A673 (cell line): ENCODE measurements at regions not wholly inside any gene's neighbourhood (a gene's known extent, or its start where the extent isn't known, plus 50 kb on each side); places are given as distances from the start of the nearest gene placed in this dataset.

ENCODE experiments used
- BruUV-seq: library from RNA; stranded (reverse); fragments of 400-500 nt; replicated peaks from 2 replicates; lab custom pipeline; 2021; lab: Mats Ljungman, UMichigan
- CTCF ChIA-PET: fragments of 300-600 bp; sonication (Branson Sonifier 250); formaldehyde crosslinking; loops from one replicate; lab custom pipeline; 2022; ENCODE audit warnings: antibody characterized with exemption; lab: Charles Lee
- POLR2A ChIA-PET: fragments of 300-600 bp; sonication (Branson Sonifier 250); formaldehyde crosslinking; loops from one replicate; lab custom pipeline; 2022; ENCODE audit warnings: antibody characterized with exemption; ENCODE audit not compliant: low non-redundant PET; lab: Charles Lee
- DNase-seq: peaks from one replicate; pipeline ENCODE4 v3.0.0-alpha.2; 2015; ENCODE audit warnings: low spot score
- H3K27ac ChIP-seq: fragments of 200-600 bp; sonication (generic); 2 replicates; pipeline ENCODE4 v1.5.1; 2016; ENCODE audit warnings: mixed run types, low read depth, mild to moderate bottlenecking, mixed read lengths, antibody characterized with exemption, low read length; ENCODE audit not compliant: poor library complexity, severe bottlenecking
- H3K27me3 ChIP-seq: fragments of 200-600 bp; sonication (generic); replicated peaks from 2 replicates; pipeline ENCODE4 v1.6.1; 2017; ENCODE audit warnings: mixed run types, low read depth, mild to moderate bottlenecking, mixed read lengths, antibody characterized with exemption, low read length; ENCODE audit not compliant: insufficient read depth, poor library complexity
- H3K36me3 ChIP-seq: fragments of 200-600 bp; sonication (generic); 2 replicates; pipeline ENCODE4 v1.6.1; 2016; ENCODE audit warnings: mixed run types, mild to moderate bottlenecking, mixed read lengths, antibody characterized with exemption, low read length; ENCODE audit not compliant: insufficient read depth, poor library complexity, severe bottlenecking
- H3K4me1 ChIP-seq: fragments of 200-600 bp; sonication (generic); 2 replicates; pipeline ENCODE4 v1.6.1; 2017; ENCODE audit warnings: mixed run types, mild to moderate bottlenecking, mixed read lengths, antibody characterized with exemption, low read length; ENCODE audit not compliant: insufficient read depth, poor library complexity, severe bottlenecking
- H3K4me3 ChIP-seq: fragments of 200-600 bp; sonication (generic); 2 replicates; pipeline ENCODE4 v1.5.1; 2016; ENCODE audit warnings: low read depth, mixed run types, mild to moderate bottlenecking, mixed read lengths, low read length; ENCODE audit not compliant: poor library complexity, severe bottlenecking
- H3K9me3 ChIP-seq: fragments of 200-600 bp; sonication (generic); 2 replicates; pipeline ENCODE4 v1.6.1; 2016; ENCODE audit warnings: mixed run types, low read depth, mild to moderate bottlenecking, mixed read lengths, antibody characterized with exemption, low read length; ENCODE audit not compliant: poor library complexity, severe bottlenecking
- EZH2 ChIP-seq: fragments of 200-600 bp; sonication (generic); IDR thresholded peaks from 2 replicates; pipeline ENCODE4 v1.6.1; 2017; ENCODE audit warnings: borderline replicate concordance, low read depth, mild to moderate bottlenecking, mixed read lengths, antibody characterized with exemption, low read length; ENCODE audit not compliant: poor library complexity, severe bottlenecking
- intact Hi-C: fragments of 100-400 bp; cut with micrococcal nuclease; formaldehyde crosslinking; loops from one replicate; pipeline ENCODE4 v1.10.0; 2022; ENCODE audit not compliant: unreplicated experiment
- TF ChIP-seq, protein P1 (sequence below): fragments of 300-800, 200-600 bp; sonication (generic); conservative IDR thresholded peaks from 2 replicates; pipeline ENCODE4 v1.5.1; 2017; ENCODE audit warnings: low read depth, mild to moderate bottlenecking, antibody characterized with exemption, low read length, moderate library complexity, mixed read lengths

DNA sequence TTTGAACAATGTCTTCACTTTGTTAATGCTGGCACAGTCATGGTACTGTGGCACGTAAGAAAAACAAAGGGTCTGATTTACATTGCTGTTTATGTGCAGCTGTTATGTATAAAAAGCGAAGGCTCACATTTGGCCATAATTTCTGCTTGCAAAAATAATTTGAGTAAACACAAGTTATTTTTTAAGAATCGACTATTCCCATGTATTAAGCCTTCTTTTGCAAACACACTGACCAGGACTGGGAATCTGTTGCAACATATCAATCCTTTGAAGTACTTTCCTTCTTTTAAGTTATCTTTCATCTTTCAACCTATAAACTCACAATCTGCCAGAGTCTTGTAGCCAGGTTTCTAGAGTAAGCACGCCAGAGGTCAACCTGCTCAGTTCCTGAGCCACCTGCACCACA is 145.4 kb upstream of the BMP4 start:
- Histone ChIP-seq H3K27me3 (peaks cover 6% of the 10 kb centered on the region), H3K9me3 (no peaks in the 10 kb centered on the region), H3K27ac (no peak overlapping the region), H3K4me1 (no peaks in the 10 kb centered on the region), H3K36me3 (no peaks in the 10 kb centered on the region), H3K4me3 (no peak overlapping the region)
- DNase-seq: no peak
- intact Hi-C loops: no loop called here
- TF ChIP-seq, protein P1, sequence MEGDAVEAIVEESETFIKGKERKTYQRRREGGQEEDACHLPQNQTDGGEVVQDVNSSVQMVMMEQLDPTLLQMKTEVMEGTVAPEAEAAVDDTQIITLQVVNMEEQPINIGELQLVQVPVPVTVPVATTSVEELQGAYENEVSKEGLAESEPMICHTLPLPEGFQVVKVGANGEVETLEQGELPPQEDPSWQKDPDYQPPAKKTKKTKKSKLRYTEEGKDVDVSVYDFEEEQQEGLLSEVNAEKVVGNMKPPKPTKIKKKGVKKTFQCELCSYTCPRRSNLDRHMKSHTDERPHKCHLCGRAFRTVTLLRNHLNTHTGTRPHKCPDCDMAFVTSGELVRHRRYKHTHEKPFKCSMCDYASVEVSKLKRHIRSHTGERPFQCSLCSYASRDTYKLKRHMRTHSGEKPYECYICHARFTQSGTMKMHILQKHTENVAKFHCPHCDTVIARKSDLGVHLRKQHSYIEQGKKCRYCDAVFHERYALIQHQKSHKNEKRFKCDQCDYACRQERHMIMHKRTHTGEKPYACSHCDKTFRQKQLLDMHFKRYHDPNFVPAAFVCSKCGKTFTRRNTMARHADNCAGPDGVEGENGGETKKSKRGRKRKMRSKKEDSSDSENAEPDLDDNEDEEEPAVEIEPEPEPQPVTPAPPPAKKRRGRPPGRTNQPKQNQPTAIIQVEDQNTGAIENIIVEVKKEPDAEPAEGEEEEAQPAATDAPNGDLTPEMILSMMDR: no peak
- TF ChIP-seq EZH2: no peak
- ChIA-PET POLR2A (no interaction called here), CTCF (no interaction called here)
- BruUV-seq: no TSS peak

DNA sequence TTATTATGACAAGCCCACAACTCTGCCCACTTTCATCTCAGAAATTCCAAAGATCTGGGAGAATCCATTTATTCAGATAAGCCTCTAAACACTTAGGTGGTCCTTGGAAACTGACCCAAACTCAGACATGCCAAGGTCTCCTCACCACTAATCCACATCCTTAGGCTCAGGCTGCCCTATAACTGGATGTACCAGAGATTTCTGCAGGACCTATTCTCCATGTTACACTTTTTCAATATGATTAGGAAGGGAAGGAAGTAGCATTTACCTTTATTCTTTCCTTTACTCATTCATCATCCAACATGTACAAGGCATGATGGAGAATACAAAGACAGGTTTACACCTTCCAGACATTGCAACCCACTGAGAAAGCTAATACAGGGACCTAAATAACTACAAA is 145.9 kb upstream of the BMP4 start:
- no TSS peak for BruUV-seq
- Histone ChIP-seq H3K36me3 (no peaks in the 10 kb centered on the region), H3K4me1 (no peaks in the 10 kb centered on the region), H3K9me3 (no peaks in the 10 kb centered on the region), H3K4me3 (no peak overlapping the region), H3K27me3 (peaks cover 6% of the 10 kb centered on the region), H3K27ac (no peak overlapping the region)
- TF ChIP-seq, protein P1: no peak
- TF ChIP-seq EZH2: no peak
- CTCF ChIA-PET: no interaction called here
- intact Hi-C loops: no loop called here
- POLR2A ChIA-PET: no interaction called here
- no peak for DNase-seq

DNA sequence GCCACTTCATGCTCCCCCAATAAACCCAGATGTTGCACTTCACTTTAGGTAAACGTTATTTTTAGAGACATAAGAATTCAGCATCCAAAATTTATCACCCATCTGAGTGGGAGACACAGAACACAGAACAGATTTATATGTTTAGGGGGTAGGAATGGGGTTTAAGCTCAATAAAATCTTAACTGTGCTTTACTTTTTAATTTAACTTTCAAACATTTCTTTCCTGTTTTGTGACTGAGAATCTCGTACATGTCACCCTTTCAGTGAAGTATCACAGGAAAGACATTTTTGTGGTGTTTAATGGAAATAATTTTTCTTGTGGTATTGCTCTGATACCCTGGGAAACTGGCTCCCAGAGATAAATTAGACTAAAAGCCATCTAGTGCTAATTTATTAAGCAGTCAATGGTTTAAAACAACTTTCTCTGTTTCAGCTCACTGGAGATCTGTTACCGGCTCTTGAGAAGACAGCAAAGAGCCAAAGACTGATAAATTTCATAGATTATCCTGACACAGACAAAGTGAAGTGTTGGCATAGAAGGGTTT is 148.0 kb upstream of the BMP4 start:
- ChIA-PET CTCF (no interaction called here), POLR2A (no interaction called here)
- H3K36me3 ChIP-seq: no peaks in the 10 kb centered on the region
- no peak overlapping the region for H3K4me3 ChIP-seq
- H3K9me3 ChIP-seq: no peaks in the 10 kb centered on the region
- peaks cover 6% of the 10 kb centered on the region for H3K27me3 ChIP-seq
- intact Hi-C loops: no loop called here
- H3K4me1 ChIP-seq: no peaks in the 10 kb centered on the region
- no peak for DNase-seq
- BruUV-seq: no TSS peak
- TF ChIP-seq, protein P1: no peak
- TF ChIP-seq EZH2: no peak
- H3K27ac ChIP-seq: no peak overlapping the region
